Panc1 (cell line): ENCODE measurements at regions not wholly inside any gene's neighbourhood (a gene's known extent, or its start where the extent isn't known, plus 50 kb on each side); places are given as distances from the start of the nearest gene placed in this dataset.

Experiments
- ATAC-seq: fragments of 200-7000 bp; cut with Tn5 transposase; 2 replicates; pipeline ENCODE4 v1.9.1; 2020; ENCODE audit warnings: mild to moderate bottlenecking, moderate library complexity
- BruUV-seq: library from RNA; stranded (reverse); fragments of 400-500 nt; replicated peaks from 2 replicates; lab custom pipeline; 2021; lab: Mats Ljungman, UMichigan
- CTCF ChIA-PET: fragments of 300-600 bp; sonication (Branson Sonifier 250); formaldehyde crosslinking; loops from one replicate; lab custom pipeline; 2022; ENCODE audit warnings: antibody characterized with exemption; lab: Charles Lee
- POLR2A ChIA-PET: fragments of 300-600 bp; sonication (Branson Sonifier 250); formaldehyde crosslinking; loops from one replicate; lab custom pipeline; 2022; ENCODE audit warnings: antibody characterized with exemption; lab: Charles Lee
- DNase-seq: peaks from one replicate; pipeline ENCODE4 v3.0.0-alpha.2; 2010; ENCODE audit warnings: low read depth, low spot score
- H3K27ac ChIP-seq: 2 replicates; pipeline ENCODE4 v1.5.1; 2011; ENCODE audit warnings: mild to moderate bottlenecking, low read length, inconsistent platforms
- H3K27me3 ChIP-seq: fragments of 200-500 bp; sonication (Bioruptor generic); 2 replicates; pipeline ENCODE4 v1.6.0; 2014; ENCODE audit warnings: low read length, inconsistent platforms; ENCODE audit not compliant: control insufficient read depth, insufficient read depth
- H3K36me3 ChIP-seq: fragments of 200-500 bp; sonication (Bioruptor generic); 2 replicates; pipeline ENCODE4 v1.5.1; 2014; ENCODE audit warnings: inconsistent platforms, mild to moderate bottlenecking, low read length, moderate library complexity; ENCODE audit not compliant: control insufficient read depth, insufficient read depth
- H3K4me1 ChIP-seq: 2 replicates; pipeline ENCODE4 v1.5.1; 2011; ENCODE audit warnings: inconsistent platforms, mild to moderate bottlenecking, low read length, moderate library complexity; ENCODE audit not compliant: control insufficient read depth, insufficient read depth
- H3K4me3 ChIP-seq, 2 experiments: 2 replicates each; pipeline ENCODE4 v1.5.1; 2011 to 2012; ENCODE audit warnings: low read depth in 2 of 2, low read length in 2 of 2, mild to moderate bottlenecking in 2 of 2, inconsistent platforms in 1 of 2, moderate library complexity in 1 of 2
- H3K9me3 ChIP-seq: fragments of 200-500 bp; sonication (Bioruptor generic); 2 replicates; pipeline ENCODE4 v1.5.1; 2014; ENCODE audit warnings: low read depth, mild to moderate bottlenecking, inconsistent platforms, low read length, moderate library complexity; ENCODE audit not compliant: control insufficient read depth, insufficient read depth
- POLR2AphosphoS5 ChIP-seq: IDR thresholded peaks from 2 replicates; pipeline ENCODE4 v1.6.1; 2012; ENCODE audit warnings: mild to moderate bottlenecking, low read depth, low read length, moderate library complexity
- SIN3A ChIP-seq: IDR thresholded peaks from 2 replicates; pipeline ENCODE4 v1.6.1; 2012; ENCODE audit warnings: low read depth, mild to moderate bottlenecking, low read length, moderate library complexity, borderline replicate concordance; ENCODE audit not compliant: insufficient read depth
- TCF7L2 ChIP-seq: IDR thresholded peaks from 2 replicates; pipeline ENCODE4 v1.6.1; 2011; ENCODE audit warnings: mild to moderate bottlenecking, low read depth, low read length, inconsistent platforms
- in situ Hi-C: cut with HindIII; loops from 2 replicates; pipeline ENCODE4 v1.10.0; 2016; ENCODE audit warnings: low sequenced_read_pairs, low pct_unique_long_range_greater_than_20kb
- intact Hi-C: fragments of 100-400 bp; cut with micrococcal nuclease; formaldehyde crosslinking; loops from one replicate; pipeline ENCODE4 v1.10.0; 2022; ENCODE audit not compliant: unreplicated experiment
- TF ChIP-seq, protein P1 (sequence below): fragments of 450-650 bp; IDR thresholded peaks from 2 replicates; pipeline ENCODE4 v1.5.1; 2017; ENCODE audit warnings: mild to moderate bottlenecking
- TF ChIP-seq, protein P2 (sequence below), 2 experiments: IDR thresholded peaks; 2 replicates each; pipeline ENCODE4 v1.6.1; 2011 to 2012; ENCODE audit warnings: low read depth in 2 of 2, control low read depth in 1 of 2, low read length in 1 of 2, mild to moderate bottlenecking in 1 of 2, moderate library complexity in 1 of 2; ENCODE audit not compliant: insufficient read depth in 1 of 2

DNA sequence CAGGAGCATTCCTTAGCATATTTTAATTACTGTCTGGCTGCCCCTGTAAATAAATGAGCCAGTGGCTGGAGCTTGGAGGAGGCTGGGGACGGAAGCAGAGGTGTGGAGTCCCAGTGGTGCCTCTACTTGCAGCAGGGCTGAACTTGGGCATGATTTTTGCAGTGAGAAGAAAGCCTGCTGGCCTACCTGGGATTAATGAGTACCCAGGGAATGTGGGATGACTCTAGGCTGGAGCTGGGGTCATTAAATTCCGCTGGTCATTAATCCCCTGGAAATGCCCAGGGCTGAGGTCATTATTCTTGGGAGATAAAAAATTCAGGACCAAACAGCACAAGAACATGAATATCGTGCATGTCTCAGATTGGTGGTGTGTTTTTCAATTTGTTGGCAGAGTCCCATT lies 753.3 kb downstream of the VRK1 start:
- POLR2A ChIA-PET = no interaction called here

DNA sequence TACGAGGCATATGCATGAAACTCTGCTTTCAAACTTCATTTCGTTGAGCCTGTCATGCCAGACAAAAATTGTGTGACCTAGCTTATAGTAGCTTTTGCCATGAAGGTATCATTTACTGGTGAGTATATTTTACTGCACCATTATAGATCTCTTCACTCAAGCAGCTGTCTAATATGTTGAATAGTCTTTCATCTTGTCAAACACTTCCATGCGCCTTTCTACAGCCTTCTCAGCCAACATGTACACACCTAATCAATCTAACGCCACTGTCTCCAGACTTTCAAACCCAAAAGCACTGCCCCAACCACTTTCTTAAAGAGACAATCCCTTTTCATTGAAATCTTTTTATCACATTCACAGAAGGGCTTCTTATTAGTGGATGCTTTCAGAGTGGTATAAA lies 757.4 kb downstream of the VRK1 start:
- H3K9me3 ChIP-seq = no peaks in the 10 kb centered on the region
- no peaks in the 10 kb centered on the region for H3K27me3 ChIP-seq
- POLR2A ChIA-PET = no interaction called here
- no peak for TF ChIP-seq TCF7L2
- no peak for TF ChIP-seq SIN3A
- TF ChIP-seq, protein P1, sequence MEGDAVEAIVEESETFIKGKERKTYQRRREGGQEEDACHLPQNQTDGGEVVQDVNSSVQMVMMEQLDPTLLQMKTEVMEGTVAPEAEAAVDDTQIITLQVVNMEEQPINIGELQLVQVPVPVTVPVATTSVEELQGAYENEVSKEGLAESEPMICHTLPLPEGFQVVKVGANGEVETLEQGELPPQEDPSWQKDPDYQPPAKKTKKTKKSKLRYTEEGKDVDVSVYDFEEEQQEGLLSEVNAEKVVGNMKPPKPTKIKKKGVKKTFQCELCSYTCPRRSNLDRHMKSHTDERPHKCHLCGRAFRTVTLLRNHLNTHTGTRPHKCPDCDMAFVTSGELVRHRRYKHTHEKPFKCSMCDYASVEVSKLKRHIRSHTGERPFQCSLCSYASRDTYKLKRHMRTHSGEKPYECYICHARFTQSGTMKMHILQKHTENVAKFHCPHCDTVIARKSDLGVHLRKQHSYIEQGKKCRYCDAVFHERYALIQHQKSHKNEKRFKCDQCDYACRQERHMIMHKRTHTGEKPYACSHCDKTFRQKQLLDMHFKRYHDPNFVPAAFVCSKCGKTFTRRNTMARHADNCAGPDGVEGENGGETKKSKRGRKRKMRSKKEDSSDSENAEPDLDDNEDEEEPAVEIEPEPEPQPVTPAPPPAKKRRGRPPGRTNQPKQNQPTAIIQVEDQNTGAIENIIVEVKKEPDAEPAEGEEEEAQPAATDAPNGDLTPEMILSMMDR = no peak
- TF ChIP-seq, protein P2, sequence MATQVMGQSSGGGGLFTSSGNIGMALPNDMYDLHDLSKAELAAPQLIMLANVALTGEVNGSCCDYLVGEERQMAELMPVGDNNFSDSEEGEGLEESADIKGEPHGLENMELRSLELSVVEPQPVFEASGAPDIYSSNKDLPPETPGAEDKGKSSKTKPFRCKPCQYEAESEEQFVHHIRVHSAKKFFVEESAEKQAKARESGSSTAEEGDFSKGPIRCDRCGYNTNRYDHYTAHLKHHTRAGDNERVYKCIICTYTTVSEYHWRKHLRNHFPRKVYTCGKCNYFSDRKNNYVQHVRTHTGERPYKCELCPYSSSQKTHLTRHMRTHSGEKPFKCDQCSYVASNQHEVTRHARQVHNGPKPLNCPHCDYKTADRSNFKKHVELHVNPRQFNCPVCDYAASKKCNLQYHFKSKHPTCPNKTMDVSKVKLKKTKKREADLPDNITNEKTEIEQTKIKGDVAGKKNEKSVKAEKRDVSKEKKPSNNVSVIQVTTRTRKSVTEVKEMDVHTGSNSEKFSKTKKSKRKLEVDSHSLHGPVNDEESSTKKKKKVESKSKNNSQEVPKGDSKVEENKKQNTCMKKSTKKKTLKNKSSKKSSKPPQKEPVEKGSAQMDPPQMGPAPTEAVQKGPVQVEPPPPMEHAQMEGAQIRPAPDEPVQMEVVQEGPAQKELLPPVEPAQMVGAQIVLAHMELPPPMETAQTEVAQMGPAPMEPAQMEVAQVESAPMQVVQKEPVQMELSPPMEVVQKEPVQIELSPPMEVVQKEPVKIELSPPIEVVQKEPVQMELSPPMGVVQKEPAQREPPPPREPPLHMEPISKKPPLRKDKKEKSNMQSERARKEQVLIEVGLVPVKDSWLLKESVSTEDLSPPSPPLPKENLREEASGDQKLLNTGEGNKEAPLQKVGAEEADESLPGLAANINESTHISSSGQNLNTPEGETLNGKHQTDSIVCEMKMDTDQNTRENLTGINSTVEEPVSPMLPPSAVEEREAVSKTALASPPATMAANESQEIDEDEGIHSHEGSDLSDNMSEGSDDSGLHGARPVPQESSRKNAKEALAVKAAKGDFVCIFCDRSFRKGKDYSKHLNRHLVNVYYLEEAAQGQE (IDR thresholded peaks at IDR 0.05; ENCODE audit: insufficient read depth in 1 of 2, low read depth in 2 of 2, low read length in 1 of 2) = no peak
- TF ChIP-seq POLR2AphosphoS5 = no peak
- CTCF ChIA-PET = no interaction called here
- H3K4me3 ChIP-seq = no peak overlapping the region
- no peak for ATAC-seq
- no peak for DNase-seq
- in situ Hi-C loops (no loop called here), intact Hi-C loops (no loop called here)
- H3K27ac ChIP-seq = no peak overlapping the region
- no peaks in the 10 kb centered on the region for H3K36me3 ChIP-seq
- BruUV-seq = no TSS peak
- no peaks in the 10 kb centered on the region for H3K4me1 ChIP-seq

More for the DNA sequence above, 753.3 kb downstream of the VRK1 start:
- Histone ChIP-seq H3K27ac (no peak overlapping the region), H3K4me1 (no peaks in the 10 kb centered on the region), H3K36me3 (no peaks in the 10 kb centered on the region), H3K27me3 (no peaks in the 10 kb centered on the region), H3K4me3 (no peak overlapping the region), H3K9me3 (no peaks in the 10 kb centered on the region)
- CTCF ChIA-PET = no interaction called here
- ATAC-seq = no peak
- intact Hi-C loops (no loop called here), in situ Hi-C loops (no loop called here)
- DNase-seq = no peak
- no TSS peak for BruUV-seq
- no peak for TF ChIP-seq SIN3A
- TF ChIP-seq TCF7L2 = no peak
- TF ChIP-seq POLR2AphosphoS5 = no peak
- TF ChIP-seq, protein P2 (IDR thresholded peaks at IDR 0.05; ENCODE audit: insufficient read depth in 1 of 2, low read depth in 2 of 2, low read length in 1 of 2) = no peak
- TF ChIP-seq, protein P1 = no peak
